ENCODE measurements at regions not wholly inside any gene's neighbourhood (a gene's known extent, or its start where the extent isn't known, plus 50 kb on each side); places are given as distances from the start of the nearest gene placed in this dataset.

- no peaks in the 10 kb centered on the region for H3K9me3 ChIP-seq
- TF ChIP-seq, protein P1, sequence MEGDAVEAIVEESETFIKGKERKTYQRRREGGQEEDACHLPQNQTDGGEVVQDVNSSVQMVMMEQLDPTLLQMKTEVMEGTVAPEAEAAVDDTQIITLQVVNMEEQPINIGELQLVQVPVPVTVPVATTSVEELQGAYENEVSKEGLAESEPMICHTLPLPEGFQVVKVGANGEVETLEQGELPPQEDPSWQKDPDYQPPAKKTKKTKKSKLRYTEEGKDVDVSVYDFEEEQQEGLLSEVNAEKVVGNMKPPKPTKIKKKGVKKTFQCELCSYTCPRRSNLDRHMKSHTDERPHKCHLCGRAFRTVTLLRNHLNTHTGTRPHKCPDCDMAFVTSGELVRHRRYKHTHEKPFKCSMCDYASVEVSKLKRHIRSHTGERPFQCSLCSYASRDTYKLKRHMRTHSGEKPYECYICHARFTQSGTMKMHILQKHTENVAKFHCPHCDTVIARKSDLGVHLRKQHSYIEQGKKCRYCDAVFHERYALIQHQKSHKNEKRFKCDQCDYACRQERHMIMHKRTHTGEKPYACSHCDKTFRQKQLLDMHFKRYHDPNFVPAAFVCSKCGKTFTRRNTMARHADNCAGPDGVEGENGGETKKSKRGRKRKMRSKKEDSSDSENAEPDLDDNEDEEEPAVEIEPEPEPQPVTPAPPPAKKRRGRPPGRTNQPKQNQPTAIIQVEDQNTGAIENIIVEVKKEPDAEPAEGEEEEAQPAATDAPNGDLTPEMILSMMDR (IDR thresholded peaks at IDR 0.05), result no peak
- H3K4me1 ChIP-seq (ENCODE audit: control insufficient read depth in 1 of 2, low read depth in 2 of 2), result no peaks in the 10 kb centered on the region
- no peak overlapping the region for H3K4me3 ChIP-seq
- no peaks in the 10 kb centered on the region for H3K36me3 ChIP-seq
- H3K27me3 ChIP-seq (replicated peaks; ENCODE audit: insufficient read depth), result no peaks in the 10 kb centered on the region
- DNase-seq (ENCODE audit: low spot score), result no peak
- no peak for ATAC-seq (ENCODE audit: insufficient number of reproducible peaks, low FRiP score, low read depth)
- no peak overlapping the region for H3K27ac ChIP-seq
Observed at GRCh38 chr2:122244598-122245229, 489.3 kb downstream of the TSN start.

DNA sequence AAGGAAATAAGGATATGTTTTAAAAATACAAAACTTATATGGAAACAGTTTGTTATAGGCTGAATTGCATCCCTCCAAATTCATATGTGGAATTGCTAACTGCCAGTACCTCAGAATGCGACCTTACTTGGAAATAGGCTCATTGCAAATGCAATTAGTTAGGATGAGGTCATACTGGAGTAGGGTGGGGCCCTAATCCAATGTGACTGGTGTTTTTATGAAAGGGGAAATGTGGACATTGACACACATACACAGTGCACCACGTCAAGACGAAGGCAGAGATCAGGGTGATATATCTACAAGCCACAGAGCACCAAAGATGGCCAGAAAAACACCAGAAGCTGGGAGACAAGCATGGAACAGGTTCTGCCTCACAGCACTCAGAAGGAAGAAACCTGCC is 494.2 kb downstream of the TSN start:
- no peak overlapping the region for H3K27ac ChIP-seq
- no peaks in the 10 kb centered on the region for H3K4me1 ChIP-seq (ENCODE audit: control insufficient read depth in 1 of 2, low read depth in 2 of 2)
- H3K27me3 ChIP-seq (replicated peaks; ENCODE audit: insufficient read depth), result no peaks in the 10 kb centered on the region
- H3K36me3 ChIP-seq, result no peaks in the 10 kb centered on the region
- no peaks in the 10 kb centered on the region for H3K9me3 ChIP-seq
- ATAC-seq (ENCODE audit: insufficient number of reproducible peaks, low FRiP score, low read depth) (no peak), DNase-seq (ENCODE audit: low spot score) (no peak)
- H3K4me3 ChIP-seq, result no peak overlapping the region
- TF ChIP-seq, protein P1 (IDR thresholded peaks at IDR 0.05), result no peak

DNA sequence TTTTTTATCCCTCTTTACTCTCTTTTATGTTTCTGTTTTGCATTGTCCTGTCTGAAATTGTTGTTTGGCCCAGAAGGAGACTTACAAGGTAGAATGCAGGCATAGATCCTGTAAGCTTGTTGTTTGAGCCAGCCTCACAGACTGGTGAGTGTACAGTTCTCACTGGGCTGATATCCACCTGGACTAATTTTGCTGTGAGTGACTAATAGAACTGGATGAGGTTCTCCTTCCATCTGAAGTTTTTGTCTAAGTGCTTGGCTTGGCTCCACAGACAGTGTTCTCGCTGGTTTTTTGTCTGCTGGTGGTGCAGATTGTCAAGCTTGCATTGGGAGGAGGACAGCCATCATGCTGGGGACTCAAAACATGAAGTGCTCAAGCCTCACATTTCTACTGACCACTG is 495.7 kb downstream of the TSN start:
- Histone ChIP-seq H3K27ac (no peak overlapping the region), H3K27me3 (replicated peaks; ENCODE audit: insufficient read depth) (no peaks in the 10 kb centered on the region), H3K4me1 (ENCODE audit: control insufficient read depth in 1 of 2, low read depth in 2 of 2) (no peaks in the 10 kb centered on the region), H3K4me3 (no peak overlapping the region), H3K36me3 (no peaks in the 10 kb centered on the region), H3K9me3 (no peaks in the 10 kb centered on the region)
- TF ChIP-seq, protein P1 (IDR thresholded peaks at IDR 0.05), result no peak
- no peak for DNase-seq (ENCODE audit: low spot score)
- no peak for ATAC-seq (ENCODE audit: insufficient number of reproducible peaks, low FRiP score, low read depth)

GRCh38 chr2:122251566-122251965 is 496.1 kb downstream of the TSN start:
- Histone ChIP-seq H3K9me3 (no peaks in the 10 kb centered on the region), H3K27me3 (replicated peaks; ENCODE audit: insufficient read depth) (no peaks in the 10 kb centered on the region), H3K4me1 (ENCODE audit: control insufficient read depth in 1 of 2, low read depth in 2 of 2) (no peaks in the 10 kb centered on the region), H3K36me3 (no peaks in the 10 kb centered on the region), H3K27ac (no peak overlapping the region), H3K4me3 (no peak overlapping the region)
- TF ChIP-seq, protein P1 (IDR thresholded peaks at IDR 0.05), result no peak
- DNase-seq (ENCODE audit: low spot score) (no peak), ATAC-seq (ENCODE audit: insufficient number of reproducible peaks, low FRiP score, low read depth) (no peak)

GRCh38 chr2:122255924-122256323 is 500.5 kb downstream of the TSN start:
- ATAC-seq (ENCODE audit: insufficient number of reproducible peaks, low FRiP score, low read depth) (no peak), DNase-seq (ENCODE audit: low spot score) (no peak)
- H3K4me3 ChIP-seq, result no peak overlapping the region
- H3K36me3 ChIP-seq, result no peaks in the 10 kb centered on the region
- no peaks in the 10 kb centered on the region for H3K4me1 ChIP-seq (ENCODE audit: control insufficient read depth in 1 of 2, low read depth in 2 of 2)
- no peak overlapping the region for H3K27ac ChIP-seq
- TF ChIP-seq, protein P1 (IDR thresholded peaks at IDR 0.05), result no peak
- H3K9me3 ChIP-seq, result no peaks in the 10 kb centered on the region
- H3K27me3 ChIP-seq (replicated peaks; ENCODE audit: insufficient read depth), result no peaks in the 10 kb centered on the region
